BLaER1 treated with 17β-estradiol and CSF1 and Interleukin-3, amounts not matched to agents 10 nM and 100 nM (cell line): ENCODE measurements at regions not wholly inside any gene's neighbourhood (a gene's known extent, or its start where the extent isn't known, plus 50 kb on each side); places are given as distances from the start of the nearest gene placed in this dataset.

Experiments used
- H3K27ac ChIP-seq, 11 experiments: shearing (Covaris generic); formaldehyde crosslinking; 2 replicates each; pipeline ENCODE4 v1.8.1; 2022
- H3K27me3 ChIP-seq, 11 experiments: shearing (Covaris generic); formaldehyde crosslinking; 2 replicates each; pipeline ENCODE4 v1.8.1; 2022
- H3K36me3 ChIP-seq, 11 experiments: shearing (Covaris generic); formaldehyde crosslinking; 2 replicates each; pipeline ENCODE4 v1.8.1; 2022
- H3K4me1 ChIP-seq, 10 experiments: shearing (Covaris generic); formaldehyde crosslinking; 2 replicates each; pipeline ENCODE4 v1.8.1; 2022
- H3K4me2 ChIP-seq, 11 experiments: shearing (Covaris generic); formaldehyde crosslinking; 2 replicates each; pipeline ENCODE4 v1.8.1; 2022
- H3K4me3 ChIP-seq, 10 experiments: shearing (Covaris generic); formaldehyde crosslinking; 2 replicates each; pipeline ENCODE4 v1.8.1; 2022
- H3K9ac ChIP-seq, 11 experiments: shearing (Covaris generic); formaldehyde crosslinking; 2 replicates each; pipeline ENCODE4 v1.8.1; 2022
- H3K9me3 ChIP-seq, 11 experiments: shearing (Covaris generic); formaldehyde crosslinking; replicated peaks in 1 of 11; 2 replicates each; pipeline ENCODE4 v1.8.1; 2022
- H4K20me1 ChIP-seq, 11 experiments: shearing (Covaris generic); formaldehyde crosslinking; 2 replicates each; pipeline ENCODE4 v1.8.1; 2022
- Cebpa-rat ChIP-seq, 11 experiments: shearing (Covaris generic); IDR thresholded peaks; 2 replicates each; pipeline ENCODE4 v1.8.1; 2022

DNA sequence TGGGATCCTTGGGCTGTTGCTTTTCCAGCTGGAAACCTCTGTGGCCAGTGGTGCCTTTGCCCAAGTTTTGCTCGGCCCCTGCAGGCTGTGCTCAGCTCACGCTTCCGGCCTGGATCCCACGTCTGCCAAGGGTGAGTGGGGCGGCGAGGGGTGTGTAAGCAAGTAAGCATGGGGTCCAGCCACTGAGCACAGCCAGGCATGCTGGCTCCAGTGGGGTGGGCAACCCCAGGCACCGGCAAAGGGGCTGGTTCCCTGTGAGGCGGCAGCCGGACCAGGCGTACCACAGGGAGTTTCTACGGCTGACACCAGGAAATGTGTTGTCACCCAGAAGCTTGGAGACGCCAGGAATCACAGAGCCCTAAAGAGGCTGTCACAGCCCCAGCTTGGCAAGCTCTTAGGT lies 393.4 kb upstream of the CCDC196 start:
- no peak for TF ChIP-seq Cebpa-rat (IDR thresholded peaks at IDR 0.05)
- Histone ChIP-seq H3K4me3 (no peak overlapping the region), H3K4me2 (no peak overlapping the region), H3K9me3 (peaks cover 0 to 6% (median 0%) of the 10 kb centered on the region in 11 experiments; a peak in 2 of 22 replicates), H3K9ac (no peak overlapping the region), H3K36me3 (no peaks in the 10 kb centered on the region), H3K27me3 (no peaks in the 10 kb centered on the region), H3K27ac (no peak overlapping the region), H4K20me1 (no peaks in the 10 kb centered on the region), H3K4me1 (no peaks in the 10 kb centered on the region; a peak in 2 of 20 replicates)

DNA sequence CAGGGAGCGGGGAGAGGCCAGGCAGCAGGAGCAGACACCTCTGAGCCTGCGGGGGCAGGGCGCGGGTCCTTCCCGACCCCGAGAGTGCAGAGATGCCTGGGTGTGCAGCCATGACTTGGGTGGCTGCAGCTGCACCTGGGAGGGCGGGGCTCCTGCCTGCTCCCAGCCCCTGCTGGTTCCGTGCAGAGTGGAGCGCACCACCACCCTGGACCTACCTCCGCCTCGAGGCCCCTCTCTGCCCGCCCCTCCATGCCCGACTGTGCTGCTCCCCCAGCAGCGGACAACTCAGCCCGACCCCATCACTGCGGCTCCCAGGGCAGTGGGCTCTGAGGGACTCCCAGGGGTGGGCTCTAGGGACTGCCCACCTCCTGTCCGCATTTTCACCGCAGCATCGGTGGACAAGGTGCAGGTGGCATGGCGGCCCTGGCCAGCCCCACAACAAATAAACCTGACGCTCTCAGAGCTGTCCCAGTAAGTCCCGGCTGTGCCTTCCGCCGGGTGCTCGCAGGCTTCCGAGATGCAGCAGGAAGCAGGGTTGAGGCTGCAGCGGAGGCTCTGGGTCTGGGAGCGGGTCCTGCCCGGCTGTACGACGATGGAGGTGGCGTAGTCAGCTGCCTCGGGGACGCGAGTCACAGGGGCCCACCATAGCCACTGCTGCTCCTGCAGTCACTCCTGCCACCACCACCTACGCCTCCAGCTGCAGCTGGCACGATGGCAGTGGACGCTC lies 392.0 kb upstream of the CCDC196 start:
- no peaks in the 10 kb centered on the region for H4K20me1 ChIP-seq
- no peak for TF ChIP-seq Cebpa-rat (IDR thresholded peaks at IDR 0.05)
- H3K27me3 ChIP-seq, result no peaks in the 10 kb centered on the region
- no peak overlapping the region for H3K4me3 ChIP-seq
- H3K27ac ChIP-seq, result no peak overlapping the region
- no peak overlapping the region for H3K9ac ChIP-seq
- H3K36me3 ChIP-seq, result no peaks in the 10 kb centered on the region
- peaks cover 0 to 6% (median 0%) of the 10 kb centered on the region in 11 experiments; a peak in 2 of 22 replicates for H3K9me3 ChIP-seq
- H3K4me2 ChIP-seq, result no peak overlapping the region
- no peaks in the 10 kb centered on the region for H3K4me1 ChIP-seq

DNA sequence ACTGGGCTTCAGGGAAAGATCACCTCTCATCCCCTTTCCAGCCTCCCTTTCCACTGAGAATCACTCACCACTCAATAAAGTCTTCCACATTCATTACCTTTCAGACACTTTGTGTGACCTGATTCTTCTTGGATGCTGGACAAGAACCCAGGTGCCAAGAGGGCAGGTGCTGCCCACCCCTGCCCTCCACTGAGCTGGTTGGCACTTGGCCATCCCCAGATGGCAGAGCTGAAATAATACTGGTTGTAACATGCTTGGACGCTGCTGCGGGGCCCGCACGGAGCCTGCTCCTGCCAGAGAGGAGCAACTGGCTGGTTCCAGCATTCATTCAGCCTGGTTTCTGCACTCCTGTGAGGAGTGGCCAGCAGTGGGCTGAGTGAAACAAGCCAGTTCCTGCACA lies 386.7 kb upstream of the CCDC196 start:
- H3K27ac ChIP-seq, result no peak overlapping the region
- H3K27me3 ChIP-seq, result no peaks in the 10 kb centered on the region
- H3K36me3 ChIP-seq, result no peaks in the 10 kb centered on the region
- no peak overlapping the region for H3K9ac ChIP-seq
- TF ChIP-seq Cebpa-rat (IDR thresholded peaks at IDR 0.05), result no peak
- no peaks in the 10 kb centered on the region for H4K20me1 ChIP-seq
- no peak overlapping the region for H3K4me3 ChIP-seq
- H3K9me3 ChIP-seq, result no peaks in the 10 kb centered on the region
- H3K4me2 ChIP-seq, result no peak overlapping the region
- H3K4me1 ChIP-seq, result no peaks in the 10 kb centered on the region

DNA sequence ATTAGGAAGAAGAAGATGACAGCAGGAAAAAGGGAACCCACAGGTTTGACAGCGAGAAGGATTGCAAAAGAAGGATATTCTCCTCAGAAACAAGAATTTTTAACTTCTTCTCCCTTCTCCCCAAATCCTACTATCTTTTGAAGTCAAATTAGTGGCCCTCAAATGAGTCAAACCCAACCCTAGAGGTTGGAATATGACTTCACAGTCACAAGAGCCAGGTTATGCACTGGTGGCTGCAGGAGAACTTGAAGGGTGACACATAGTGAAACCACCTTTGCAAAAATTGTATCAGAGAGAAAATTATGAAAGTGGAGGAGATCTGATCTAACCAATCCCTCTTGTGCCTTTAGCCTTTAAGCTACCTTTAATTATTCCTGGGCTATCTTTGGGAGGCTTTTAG lies 386.2 kb upstream of the CCDC196 start:
- Histone ChIP-seq H3K36me3 (no peaks in the 10 kb centered on the region), H4K20me1 (no peaks in the 10 kb centered on the region), H3K4me1 (no peaks in the 10 kb centered on the region), H3K27ac (no peak overlapping the region), H3K9ac (no peak overlapping the region), H3K4me2 (no peak overlapping the region), H3K27me3 (no peaks in the 10 kb centered on the region), H3K4me3 (no peak overlapping the region), H3K9me3 (no peaks in the 10 kb centered on the region)
- no peak for TF ChIP-seq Cebpa-rat (IDR thresholded peaks at IDR 0.05)

DNA sequence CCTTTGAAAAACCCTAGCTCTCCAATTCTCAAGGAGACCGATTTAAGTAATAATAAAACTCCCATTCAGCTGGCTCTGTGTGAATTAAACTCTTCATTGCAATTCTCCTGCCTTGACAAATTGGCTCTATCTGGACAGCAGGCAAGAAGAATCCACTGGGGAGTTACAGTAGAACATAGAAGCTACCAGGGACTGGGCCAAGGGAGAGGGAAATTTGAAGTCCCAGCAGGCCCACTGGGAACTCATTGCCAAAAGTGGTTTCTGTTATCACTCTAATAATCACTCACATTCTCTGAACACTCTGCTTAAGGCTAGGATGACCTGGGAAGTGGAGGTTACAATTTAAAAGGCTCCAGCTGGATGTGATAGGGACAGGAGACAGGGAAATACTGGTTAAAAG lies 384.5 kb upstream of the CCDC196 start:
- no peak overlapping the region for H3K9ac ChIP-seq
- H3K4me1 ChIP-seq, result peaks cover 0 to 11% (median 0%) of the 10 kb centered on the region in 10 experiments; a peak in 4 of 20 replicates
- H3K9me3 ChIP-seq, result no peaks in the 10 kb centered on the region
- no peak overlapping the region for H3K4me3 ChIP-seq
- no peak overlapping the region for H3K27ac ChIP-seq
- no peaks in the 10 kb centered on the region for H3K36me3 ChIP-seq
- H3K27me3 ChIP-seq, result no peaks in the 10 kb centered on the region
- no peak overlapping the region for H3K4me2 ChIP-seq
- no peaks in the 10 kb centered on the region for H4K20me1 ChIP-seq
- TF ChIP-seq Cebpa-rat (IDR thresholded peaks at IDR 0.05), result no peak

DNA sequence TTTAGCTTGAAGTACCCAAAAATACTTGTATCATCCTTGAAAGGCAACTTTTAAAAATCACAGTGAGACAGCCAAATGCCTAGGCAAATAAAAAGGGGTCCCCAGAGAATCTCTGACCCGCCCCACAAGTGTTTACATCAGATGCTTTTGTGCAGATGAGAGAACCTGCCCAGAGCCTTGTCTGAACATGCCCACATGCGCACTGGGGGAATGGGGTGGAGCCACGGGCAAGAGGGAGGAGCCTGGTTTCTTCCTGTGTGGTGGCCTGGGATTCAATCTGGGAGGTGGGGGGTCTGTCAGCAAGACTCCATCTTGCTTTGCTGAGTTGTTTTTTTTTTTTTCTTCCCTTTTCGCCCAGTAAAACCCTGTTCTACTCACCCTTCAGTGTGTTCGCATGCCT lies 381.7 kb upstream of the CCDC196 start:
- no peaks in the 10 kb centered on the region for H3K36me3 ChIP-seq
- no peaks in the 10 kb centered on the region for H3K9me3 ChIP-seq
- H3K4me1 ChIP-seq, result peaks cover 0 to 11% (median 0%) of the 10 kb centered on the region in 10 experiments; a peak in 4 of 20 replicates
- no peak overlapping the region for H3K4me2 ChIP-seq
- H3K4me3 ChIP-seq, result no peak overlapping the region
- H3K9ac ChIP-seq, result no peak overlapping the region
- no peaks in the 10 kb centered on the region for H4K20me1 ChIP-seq
- H3K27ac ChIP-seq, result no peak overlapping the region
- H3K27me3 ChIP-seq, result no peaks in the 10 kb centered on the region
- TF ChIP-seq Cebpa-rat (IDR thresholded peaks at IDR 0.05), result no peak

DNA sequence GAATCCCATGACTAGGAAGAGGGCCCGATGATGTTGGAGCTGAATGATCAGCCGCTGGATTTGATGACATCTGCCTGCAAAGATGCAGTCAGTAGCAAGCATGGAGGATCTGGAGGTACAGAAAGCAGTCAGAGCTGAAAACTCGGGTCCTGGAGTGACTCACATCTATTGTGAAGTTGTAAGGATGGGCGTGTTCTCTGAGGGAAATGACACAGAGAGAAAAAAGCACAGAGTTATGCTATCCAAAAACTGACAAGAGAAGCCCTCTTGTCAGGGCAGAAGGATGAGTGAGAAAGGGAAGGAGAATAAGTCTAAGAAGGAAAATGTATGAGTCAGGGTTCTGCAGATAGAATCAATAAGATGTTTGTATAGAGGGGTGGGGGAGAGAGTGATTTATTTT lies 380.4 kb upstream of the CCDC196 start:
- Histone ChIP-seq H3K9me3 (no peaks in the 10 kb centered on the region), H4K20me1 (no peaks in the 10 kb centered on the region), H3K4me3 (no peak overlapping the region), H3K4me2 (0 out of 22 replicates have a peak overlapping the region, but pooled peaks of 3 of the 11 experiments have one; percentile 2 to 41 (median 17)), H3K36me3 (no peaks in the 10 kb centered on the region), H3K27ac (no peak overlapping the region), H3K27me3 (no peaks in the 10 kb centered on the region), H3K9ac (no peak overlapping the region), H3K4me1 (peaks cover 0 to 11% (median 0%) of the 10 kb centered on the region in 10 experiments; a peak in 4 of 20 replicates)
- TF ChIP-seq Cebpa-rat (IDR thresholded peaks at IDR 0.05), result no peak

DNA sequence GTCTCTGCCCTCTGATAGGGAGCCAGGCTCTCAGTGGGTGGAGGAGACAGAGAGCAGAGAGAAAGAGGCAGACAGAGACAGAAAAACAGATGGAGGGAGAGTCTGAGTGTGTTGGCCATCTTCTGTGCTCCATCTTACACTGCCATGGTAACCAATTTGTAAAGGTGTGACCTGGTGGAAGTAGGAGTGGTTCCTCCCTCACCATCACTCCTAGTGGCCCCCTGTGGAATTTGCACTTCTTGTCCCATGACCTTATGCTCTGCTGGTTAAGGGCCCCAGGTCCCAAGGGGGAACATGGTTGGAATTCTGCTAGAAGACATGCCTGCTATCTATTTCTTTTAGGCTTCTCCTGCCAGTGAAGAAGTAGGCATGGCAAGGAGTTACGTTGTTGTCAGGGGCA lies 376.7 kb upstream of the CCDC196 start:
- H3K4me1 ChIP-seq, result peaks cover 0 to 11% (median 0%) of the 10 kb centered on the region in 10 experiments; a peak in 4 of 20 replicates
- TF ChIP-seq Cebpa-rat (IDR thresholded peaks at IDR 0.05), result no peak

DNA sequence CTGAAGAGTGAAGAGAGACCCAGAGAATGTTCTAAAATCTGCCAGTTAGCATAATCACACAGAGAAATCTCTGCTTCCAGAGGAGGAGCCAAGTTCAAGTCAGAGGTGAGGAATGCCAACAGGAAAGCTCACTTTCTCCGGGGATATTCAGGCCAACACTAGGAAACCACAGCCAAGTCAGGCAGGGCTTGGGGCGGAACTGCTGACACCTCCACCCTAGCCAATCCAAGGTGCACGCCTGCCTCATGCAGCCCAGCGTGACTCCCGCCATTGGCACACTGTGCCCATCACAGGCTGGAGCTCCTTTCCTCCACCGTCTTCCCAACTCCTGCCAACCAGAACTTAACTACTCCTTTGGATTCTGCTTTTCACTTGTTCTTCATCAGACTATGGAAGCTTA lies 374.3 kb upstream of the CCDC196 start:
- Histone ChIP-seq H3K9ac (no peak overlapping the region), H3K4me1 (no peaks in the 10 kb centered on the region), H3K4me2 (no peak overlapping the region), H3K9me3 (peaks cover 0 to 6% (median 0%) of the 10 kb centered on the region in 11 experiments; a peak in 2 of 22 replicates), H4K20me1 (no peaks in the 10 kb centered on the region), H3K4me3 (no peak overlapping the region), H3K27me3 (no peaks in the 10 kb centered on the region), H3K36me3 (no peaks in the 10 kb centered on the region), H3K27ac (no peak overlapping the region)
- no peak for TF ChIP-seq Cebpa-rat (IDR thresholded peaks at IDR 0.05)

More for the DNA sequence above, 376.7 kb upstream of the CCDC196 start:
- H3K9me3 ChIP-seq, result peaks cover 0 to 6% (median 0%) of the 10 kb centered on the region in 11 experiments; a peak in 2 of 22 replicates
- H3K27me3 ChIP-seq, result no peaks in the 10 kb centered on the region
- H4K20me1 ChIP-seq, result no peaks in the 10 kb centered on the region
- H3K4me3 ChIP-seq, result no peak overlapping the region
- no peaks in the 10 kb centered on the region for H3K36me3 ChIP-seq
- no peak overlapping the region for H3K4me2 ChIP-seq
- H3K27ac ChIP-seq, result no peak overlapping the region
- H3K9ac ChIP-seq, result no peak overlapping the region

DNA sequence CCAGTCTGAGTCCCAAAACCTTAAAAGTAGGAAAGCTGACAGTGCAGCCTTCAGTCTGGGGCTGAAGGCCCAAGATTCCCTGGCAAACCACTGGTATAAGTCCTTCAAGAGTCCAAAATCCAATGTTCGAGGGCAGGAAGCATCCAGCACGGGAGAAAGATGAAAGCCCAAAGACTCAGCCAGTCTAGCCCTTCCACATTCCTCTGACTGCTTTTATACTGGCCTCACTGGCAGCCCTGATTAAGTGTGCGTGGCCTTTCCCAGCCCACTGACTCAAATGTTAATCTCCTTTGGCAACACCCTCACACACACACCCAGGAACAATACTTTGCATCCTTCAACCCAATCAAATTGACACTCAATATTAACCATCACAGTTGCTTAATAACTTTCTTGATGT lies 372.1 kb upstream of the CCDC196 start:
- Histone ChIP-seq H3K4me1 (no peaks in the 10 kb centered on the region), H4K20me1 (no peaks in the 10 kb centered on the region), H3K27me3 (no peaks in the 10 kb centered on the region), H3K27ac (no peak overlapping the region), H3K4me2 (no peak overlapping the region), H3K36me3 (no peaks in the 10 kb centered on the region), H3K9ac (no peak overlapping the region), H3K4me3 (no peak overlapping the region), H3K9me3 (peaks cover 0 to 6% (median 0%) of the 10 kb centered on the region in 11 experiments; a peak in 2 of 22 replicates)
- TF ChIP-seq Cebpa-rat (IDR thresholded peaks at IDR 0.05), result no peak
